Activated CD4-positive, alpha-beta T cell treated with anti-CD3 and anti-CD28 coated beads for 24 hours (primary cell): ENCODE measurements at regions not wholly inside any gene's neighbourhood (a gene's known extent, or its start where the extent isn't known, plus 50 kb on each side); places are given as distances from the start of the nearest gene placed in this dataset.
"Not testable (repeated sequence)": the region's sequence is repeated elsewhere in the genome, so short reads cannot be mapped to it uniquely, and the experiment has no call there.

Experiments used
- DNase-seq, 2 donors: peaks; one replicate each; pipeline ENCODE4 v3.0.0-alpha.2; 2020; ENCODE audit warnings: low read depth in 2 of 2

DNA sequence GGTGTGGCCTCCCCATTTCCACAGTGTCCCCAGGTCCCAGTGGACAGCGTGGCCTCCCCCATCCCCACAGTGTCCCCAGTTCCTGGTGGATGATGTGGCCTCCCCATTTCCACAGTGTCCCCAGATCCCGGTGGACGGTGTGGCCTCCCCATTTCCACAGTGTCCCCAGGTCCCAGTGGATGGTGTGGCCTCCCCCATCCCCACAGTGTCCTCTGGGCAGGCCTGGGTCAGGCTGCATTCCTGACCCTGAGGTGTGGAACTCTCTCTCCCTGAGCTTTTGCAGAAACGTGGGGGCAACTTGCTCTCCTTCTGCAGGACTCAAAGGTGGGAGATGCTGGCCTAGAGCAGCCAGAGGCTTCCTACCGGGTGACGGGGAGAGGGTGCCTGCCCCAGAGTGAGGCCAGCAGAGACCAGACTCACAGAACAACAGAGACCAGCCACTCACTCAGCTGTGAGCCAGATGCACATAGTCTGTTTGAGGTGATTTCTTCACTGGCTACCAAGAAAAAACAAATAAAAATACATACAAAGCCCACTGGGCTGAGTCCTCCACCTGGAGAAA lies 85.8 kb upstream of the FGF3 start:
- DNase-seq = no peak

DNA sequence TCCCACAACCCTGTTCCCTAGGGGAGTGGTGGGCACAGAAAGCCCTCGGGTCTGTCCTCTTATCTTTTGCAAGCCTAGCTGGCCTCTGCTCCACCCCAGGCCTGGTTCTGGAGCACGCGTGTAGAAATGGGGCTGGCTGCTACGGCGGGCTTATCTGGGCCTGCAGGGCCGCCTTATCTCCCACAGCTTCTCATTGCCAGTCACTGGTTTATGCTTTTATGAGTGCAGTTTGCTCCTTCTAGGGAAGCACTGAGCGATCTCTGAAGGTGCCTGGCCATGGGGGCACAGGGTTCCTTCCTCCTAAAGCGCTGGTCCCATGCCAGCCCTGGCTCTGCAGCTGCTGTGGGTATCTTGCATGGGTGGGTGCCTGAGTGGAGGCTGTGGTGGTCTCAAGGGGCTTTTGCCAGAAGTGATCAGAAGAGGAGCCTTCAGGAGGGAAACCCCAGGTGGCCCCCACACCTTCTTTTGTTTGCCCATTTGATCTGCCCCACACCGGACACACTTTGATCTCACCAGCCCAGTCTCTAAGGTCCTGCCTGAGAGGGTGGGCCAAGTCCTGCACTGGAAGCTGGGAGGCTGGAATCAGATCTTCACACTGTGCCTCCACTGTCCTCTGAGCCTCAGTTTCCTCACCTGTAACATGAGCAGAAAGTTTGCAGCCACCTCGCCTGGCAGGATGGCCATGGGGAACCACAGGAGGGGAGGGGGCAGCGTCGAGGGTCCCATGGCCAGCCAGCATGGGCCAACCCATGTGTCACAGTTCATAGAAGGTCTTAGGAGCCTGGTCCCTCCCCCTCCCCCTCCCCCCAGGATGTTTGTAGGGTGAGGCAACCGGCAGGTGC lies 86.6 kb upstream of the FGF3 start:
- DNase-seq = no peak

DNA sequence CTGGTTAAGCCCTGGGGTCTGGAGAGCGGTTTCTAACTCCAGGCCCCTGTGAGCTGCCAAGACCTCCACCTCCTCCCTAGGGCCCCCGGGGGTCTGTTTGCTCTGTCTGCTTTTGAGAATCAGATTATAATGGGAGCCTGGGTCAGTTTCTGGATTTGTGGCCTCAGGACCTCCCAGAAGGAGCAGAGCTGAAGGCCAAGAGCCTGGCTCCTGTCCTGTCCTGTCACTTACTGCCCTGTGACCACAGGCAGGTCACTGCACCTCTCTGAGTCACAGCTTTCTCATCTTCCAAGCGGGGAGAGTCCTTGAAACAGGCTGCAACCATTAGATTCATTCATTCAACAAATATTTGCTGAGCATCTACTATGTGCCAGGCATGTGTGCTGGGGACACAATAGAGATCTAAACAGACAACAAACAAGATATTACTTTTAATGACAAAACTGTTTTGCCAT lies 87.3 kb upstream of the FGF3 start:
- no peak for DNase-seq

DNA sequence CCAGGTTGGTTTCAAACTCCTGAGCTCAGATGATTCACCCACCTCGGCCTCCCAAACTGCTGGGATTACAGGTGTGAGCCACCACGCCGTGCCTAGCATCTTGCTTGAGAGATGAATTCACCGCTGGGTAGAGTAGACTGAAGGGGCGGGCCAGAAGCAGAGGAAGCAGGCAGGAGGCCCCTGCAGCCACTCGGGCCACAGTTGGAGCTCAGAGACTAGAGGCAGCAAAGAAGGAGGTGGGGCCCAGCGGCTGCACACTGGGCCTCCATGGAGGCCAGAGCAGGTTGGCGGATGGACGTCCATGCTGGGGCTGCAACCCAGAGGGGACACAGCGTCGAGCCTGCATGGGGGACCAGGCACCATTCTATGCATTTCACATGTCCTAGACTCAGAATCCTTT lies 88.4 kb upstream of the FGF3 start:
- DNase-seq = no peak

DNA sequence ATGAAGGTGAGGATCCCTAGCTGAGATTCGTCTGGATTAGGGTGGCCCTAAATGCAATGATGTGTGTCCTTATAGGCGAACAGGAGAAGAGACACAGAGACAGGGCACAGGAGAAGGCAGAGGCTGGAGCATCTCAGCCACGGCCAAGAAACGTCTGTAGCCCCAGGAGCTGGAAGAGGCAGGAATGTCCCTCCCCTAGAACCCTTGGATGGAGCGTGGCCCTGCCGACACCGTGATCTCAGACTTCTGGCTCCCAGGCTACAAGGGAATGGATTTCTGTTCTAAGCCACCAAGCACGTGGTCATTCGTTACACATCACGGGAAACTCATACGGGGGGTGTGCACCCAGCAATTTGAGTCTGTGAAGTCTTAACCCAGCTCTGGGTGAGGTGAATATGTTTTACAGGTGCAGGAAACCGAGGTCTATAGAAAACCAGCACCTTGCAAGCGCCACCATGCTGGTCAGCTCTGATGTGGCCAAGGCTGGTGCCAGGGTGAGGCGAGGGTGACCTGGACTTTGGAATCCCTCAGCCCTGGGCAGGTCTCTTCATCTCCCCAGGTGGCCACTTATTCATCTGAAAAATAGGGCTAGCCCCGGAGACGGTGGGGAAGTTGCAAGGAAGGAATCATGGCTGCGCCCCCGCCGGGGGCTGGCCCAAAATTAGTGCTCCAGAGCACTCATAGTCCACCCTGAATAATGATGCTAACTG lies 89.5 kb upstream of the FGF3 start:
- DNase-seq = no peak

DNA sequence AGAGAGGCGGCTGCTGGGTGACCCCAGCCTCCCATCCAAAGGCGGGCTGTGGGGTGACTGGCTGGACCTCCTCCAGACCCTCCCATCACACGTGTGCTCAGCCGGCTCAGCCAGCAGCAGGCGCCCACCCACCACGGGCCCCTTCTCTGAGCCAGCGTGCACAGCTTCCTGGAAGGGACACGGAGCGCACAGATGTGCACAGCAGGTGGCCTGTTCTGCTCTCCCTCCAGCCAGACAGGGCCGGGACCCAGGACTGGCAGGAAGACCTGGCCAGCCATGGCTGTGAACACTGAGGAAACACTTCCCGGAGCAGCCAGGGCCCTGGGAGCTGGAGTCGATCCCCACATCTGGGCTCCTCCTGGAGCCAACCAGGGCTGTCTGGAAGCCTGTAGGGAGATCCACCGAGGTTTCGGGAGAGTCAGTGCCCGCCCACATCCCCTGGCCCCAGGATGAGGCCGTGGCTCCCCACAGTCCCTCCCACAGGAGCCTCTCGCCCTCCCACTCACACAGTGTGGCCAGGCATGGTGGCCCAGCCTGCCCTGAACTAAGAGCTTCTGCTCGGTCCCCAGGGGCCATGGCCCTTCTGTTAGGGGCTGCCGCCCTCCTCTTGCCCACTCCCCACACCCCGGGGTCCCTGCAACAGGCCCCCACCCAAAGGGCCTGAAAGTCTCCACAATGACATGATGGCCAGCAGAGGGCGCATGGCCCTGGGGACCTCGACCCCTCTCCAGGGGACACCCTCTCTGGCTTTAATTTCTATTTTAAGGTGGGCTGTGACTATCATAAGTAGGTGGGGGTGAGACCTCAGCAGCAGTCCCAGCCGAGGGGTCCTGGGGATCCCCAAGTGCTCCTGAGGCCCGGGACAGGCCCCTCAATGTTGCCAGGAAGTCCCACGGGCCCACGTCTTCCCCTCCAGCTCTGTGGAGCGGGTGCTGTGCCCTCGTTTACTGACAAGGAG lies 90.6 kb upstream of the FGF3 start:
- DNase-seq = no peak

DNA sequence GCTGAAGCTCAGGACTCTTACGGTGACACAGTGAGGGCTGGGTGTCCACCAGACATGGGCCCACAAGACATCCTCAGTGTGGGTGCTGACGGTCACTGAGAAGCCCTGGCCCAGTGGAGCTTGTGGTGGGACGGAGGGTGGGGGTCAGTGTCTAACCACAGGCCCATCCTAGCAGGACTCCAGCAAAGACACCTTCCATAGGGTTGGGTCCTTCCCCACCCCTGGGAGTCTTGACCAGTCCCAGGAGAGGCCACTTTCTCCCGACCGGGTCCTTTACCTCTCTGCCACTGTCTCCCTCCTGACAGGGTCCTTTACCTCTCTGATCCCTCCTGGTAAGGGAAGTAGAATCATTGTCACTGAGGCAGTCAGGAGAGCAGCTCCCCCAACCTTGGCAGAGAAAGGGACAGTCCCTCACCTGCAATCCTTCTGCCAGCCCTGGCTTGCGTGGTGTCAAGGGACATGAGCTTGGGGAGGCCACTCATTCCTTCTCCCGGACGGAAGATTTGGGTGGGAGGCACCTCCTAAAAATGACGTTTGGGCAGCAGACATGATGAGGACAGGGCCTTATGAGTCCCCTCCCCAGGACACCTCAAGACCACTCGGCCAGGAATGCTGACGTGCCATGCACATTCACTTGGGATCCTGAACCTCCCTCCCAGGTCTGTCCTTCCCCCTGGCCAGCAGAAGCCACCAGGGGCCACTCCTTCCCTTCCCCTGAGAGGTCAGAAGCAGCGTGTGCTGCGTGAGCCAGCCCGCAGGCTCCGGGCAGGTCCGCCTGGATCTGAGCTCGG lies 91.5 kb upstream of the FGF3 start:
- no peak for DNase-seq

DNA sequence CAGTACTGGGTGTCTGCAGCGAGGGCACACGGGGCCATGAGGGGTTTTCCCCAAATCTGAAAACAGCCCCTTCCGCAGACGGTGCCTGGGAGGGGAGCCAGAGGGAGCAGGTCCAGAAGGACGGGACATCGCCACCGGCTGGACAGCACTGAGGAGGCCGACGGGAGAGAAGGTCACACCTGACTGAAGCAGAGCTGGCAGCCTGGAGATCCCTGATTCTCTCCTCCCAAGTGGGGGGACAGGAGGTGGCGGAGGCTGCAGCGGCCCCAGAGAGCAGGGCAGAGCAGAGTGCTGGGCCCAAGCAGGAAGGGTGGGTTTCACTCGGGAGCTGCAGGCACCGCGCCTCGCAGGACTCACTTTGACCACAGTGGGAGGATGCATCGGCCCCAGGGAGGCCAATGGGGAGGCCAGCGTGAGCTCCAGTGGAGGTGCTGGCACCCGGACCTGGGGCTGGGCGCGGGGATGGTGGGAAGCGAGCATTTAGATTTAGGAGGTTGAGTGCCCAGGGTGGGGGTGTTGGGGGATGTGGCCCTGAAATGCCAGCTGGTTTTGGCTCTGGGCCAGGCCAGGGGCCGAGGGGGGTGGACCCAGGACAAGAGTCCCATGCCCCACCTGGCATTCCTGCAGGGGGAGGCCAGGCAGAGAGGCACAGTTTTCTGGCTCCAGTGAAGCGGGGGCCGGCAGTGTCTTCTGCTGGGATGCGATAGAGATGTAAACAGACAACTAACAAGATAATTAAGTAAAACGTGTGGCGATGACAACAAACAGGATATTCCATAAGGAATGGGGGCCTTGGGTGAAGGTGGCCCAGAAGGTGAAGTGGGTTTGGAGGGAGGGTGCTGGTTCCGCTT lies 92.3 kb upstream of the FGF3 start:
- no peak for DNase-seq

DNA sequence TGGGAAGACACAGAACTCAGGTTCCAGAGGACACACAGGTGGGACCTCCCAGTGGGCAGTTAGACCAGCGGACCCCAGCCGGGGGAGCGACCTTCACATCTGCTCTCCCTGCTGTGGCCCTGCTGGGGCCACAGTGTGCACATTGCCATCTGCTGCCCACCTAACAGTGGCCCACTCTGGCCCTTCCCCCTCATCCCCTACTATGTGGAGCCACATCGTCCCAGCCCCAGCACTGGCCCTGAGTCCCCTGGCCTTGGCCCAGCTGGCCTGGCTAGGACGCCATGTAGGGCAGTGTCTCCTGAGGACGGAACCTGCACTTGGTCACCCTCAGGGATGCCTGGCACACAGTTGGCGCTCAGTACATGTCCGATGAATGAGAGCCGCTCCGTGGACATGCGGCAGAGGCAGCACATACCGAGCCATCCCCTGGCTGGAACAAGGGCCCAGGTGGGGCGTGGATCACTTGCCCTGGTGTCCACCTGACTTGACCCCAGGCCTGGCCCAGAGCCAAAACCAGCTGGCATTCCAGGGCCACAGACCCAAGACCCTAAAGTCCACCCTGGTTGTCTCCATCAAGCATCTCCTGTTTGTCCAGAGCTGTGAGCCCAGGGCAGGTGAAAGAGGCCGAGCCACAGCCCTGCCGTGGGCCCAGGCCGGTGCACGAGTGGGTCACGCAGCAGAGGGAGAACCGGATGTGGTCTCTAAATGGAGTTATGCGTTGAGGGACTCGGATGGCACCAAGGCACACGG lies 93.1 kb upstream of the FGF3 start:
- no peak for DNase-seq

DNA sequence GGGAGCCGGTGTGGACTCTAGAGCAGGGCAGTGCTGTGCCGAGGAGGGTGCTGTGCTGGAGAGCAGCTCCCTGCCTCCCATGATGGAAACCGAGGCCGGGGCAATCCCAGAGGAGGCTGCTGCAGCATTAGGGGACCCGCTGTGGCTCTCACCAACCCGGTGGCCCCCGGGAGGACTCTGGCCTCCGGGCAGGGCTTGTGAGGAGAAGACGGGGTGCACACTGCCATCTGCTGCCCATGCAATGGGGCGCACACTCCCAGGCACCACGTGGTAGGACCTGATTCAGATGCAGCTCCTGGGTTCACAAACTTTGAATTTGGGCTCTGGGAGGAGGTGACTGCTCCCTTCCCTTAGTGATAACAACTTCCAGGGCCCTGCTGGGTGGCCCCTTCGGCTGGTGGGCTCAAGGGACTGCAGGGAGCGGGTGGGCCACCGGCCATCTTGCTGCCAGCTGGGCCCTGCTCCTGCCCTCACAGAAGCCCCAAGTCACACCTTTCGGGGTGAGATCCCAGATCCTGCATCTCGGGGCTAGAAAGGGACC lies 93.8 kb upstream of the FGF3 start:
- no peak for DNase-seq

DNA sequence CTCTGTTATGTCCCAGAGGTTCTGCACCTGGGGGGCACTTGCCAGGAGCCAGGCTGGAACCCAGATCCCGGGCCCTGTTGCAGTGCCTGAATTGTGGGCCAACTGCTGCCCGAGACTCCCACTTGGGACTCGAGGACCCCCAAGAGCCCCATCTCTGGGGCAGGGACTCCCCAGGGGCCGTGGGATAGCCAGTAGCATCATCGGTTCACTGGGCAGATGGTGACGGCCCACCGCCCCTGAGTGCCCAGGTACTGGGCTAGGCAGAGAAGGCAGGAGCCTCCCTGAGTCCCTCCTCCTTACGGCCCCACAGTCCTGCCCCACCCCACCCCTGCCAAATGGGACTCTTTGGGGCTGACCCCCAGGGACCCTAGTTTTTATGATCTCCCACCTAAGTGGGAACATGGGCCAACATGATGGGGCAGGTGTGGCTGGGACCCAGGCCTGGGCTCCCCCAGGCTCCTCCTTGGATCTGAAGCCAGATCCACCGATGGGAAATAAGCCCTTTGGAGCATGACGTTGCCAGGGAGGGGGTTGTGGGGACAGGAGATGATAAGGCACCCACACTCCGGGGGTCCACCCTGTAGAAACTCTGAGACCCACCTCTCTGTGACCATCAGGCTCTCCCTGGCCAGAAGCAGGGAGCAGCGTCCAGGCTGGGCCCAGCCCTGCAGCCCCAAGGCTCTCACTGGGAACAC lies 94.5 kb upstream of the FGF3 start:
- no peak for DNase-seq

DNA sequence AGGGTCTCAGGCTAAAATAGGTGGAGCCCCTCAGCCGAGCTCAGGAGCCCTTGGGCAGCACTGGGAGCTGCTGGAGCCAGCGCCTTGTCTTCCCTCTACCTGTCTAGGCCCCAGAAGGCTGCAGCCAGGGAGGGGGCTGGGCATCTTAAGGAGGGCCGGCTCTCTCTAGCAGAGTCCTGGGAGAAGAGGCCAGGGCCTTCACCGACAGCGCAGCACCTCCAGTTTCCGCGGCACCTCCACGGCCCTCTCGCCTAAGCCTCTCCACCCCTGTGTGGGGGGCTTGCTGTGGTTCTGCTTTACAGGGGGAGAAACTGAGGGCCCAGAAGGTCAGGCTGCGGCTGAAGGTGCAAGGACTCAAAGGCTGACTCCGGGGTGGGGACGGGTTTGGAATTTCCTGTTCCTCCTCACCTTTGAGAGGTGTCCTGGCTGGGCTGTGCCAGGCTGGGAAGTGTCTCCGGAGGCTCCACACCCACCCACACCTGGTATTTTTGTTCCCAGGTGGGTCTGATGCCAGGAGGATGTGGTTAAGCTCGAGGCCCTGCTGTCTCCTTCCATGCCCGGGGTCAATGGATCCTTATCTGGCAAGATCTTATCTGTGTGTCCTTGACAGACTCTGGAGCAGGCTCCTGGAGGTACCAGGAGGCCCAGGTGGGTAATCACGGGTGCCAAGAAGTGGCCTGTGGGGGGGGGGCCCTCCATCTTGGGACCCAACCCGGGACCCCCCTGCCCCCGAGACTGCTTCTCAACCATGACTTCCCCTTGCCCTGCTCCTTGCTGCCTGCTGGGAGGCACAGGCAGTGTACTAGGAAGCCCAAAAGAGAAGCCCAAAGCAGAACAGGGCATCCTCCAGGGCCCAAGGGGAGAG lies 95.3 kb upstream of the FGF3 start:
- DNase-seq = no peak

DNA sequence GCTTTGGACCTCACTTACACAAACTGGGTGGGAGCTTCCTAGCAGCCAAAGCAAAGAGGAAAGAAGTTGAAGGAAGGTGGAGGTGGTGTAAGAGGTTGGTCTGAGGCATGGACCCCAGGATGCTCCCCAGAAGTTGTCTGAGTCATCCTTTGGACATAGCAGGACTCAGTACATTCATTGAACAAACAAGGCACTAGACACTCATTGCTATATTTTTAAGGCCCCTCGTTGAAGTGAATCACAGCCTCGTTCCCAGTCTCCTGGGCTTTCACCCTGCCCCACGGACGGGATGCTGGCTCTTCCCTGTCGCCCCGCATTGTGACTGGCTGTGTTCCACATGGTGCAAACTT lies 95.9 kb upstream of the FGF3 start:
- no peak for DNase-seq

DNA sequence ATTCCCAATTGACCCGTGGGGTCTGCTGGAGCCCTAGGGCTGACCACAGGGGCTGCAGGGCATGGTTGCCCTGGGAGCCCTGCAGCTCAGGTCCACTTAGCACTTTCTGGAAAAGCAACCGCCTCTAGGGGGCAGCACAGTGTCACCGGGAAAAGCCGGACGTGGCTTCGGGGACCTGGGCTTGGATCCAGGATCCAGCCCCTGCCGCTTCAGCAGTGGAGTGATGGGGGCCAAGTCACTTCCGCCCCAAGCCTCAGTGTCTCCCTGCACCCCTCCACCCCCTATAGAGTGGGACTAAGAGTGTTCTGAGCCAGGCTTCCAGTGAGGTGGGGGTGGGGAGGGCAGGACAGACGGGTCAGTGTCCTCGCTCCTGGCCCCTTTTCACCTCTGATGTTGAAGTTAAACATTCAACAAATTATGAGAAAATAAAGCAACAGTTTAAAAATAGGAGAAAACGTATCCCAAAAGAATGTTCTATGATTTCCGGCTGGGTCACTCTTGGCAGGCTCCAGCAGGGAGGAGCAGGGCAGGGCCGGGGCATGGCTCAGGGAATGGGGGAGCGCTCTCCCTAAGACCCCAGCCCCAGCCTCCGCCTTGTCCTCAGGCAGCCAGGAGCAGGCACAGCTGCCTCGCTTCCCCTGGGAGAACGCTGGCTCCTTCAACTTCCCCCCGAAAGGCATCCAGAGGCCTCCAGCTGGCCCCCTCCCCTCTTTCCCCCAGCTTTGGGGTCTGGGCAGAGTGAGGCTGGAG lies 96.5 kb upstream of the FGF3 start:
- peak; percentile 37 to 56 for DNase-seq

DNA sequence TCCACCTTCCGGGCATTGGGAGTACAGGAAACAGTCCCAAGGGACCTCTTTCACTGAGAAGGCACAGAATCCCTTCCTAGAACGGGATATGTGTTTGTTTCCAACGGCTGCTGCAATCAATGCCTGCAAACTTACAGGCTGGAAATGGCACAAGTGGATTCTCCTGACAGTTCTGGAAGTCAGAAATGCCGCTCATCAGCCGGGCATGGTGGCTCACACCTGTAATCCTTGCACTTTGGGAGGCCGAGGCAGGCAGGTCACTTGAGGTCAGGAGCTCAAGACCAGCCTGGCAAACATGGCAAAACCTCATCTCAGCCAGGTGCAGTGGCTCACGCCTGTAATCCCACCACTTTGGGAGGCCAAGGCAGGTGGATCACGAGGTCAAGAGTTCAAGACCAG lies 97.0 kb upstream of the FGF3 start:
- DNase-seq = not testable (repeated sequence)

DNA sequence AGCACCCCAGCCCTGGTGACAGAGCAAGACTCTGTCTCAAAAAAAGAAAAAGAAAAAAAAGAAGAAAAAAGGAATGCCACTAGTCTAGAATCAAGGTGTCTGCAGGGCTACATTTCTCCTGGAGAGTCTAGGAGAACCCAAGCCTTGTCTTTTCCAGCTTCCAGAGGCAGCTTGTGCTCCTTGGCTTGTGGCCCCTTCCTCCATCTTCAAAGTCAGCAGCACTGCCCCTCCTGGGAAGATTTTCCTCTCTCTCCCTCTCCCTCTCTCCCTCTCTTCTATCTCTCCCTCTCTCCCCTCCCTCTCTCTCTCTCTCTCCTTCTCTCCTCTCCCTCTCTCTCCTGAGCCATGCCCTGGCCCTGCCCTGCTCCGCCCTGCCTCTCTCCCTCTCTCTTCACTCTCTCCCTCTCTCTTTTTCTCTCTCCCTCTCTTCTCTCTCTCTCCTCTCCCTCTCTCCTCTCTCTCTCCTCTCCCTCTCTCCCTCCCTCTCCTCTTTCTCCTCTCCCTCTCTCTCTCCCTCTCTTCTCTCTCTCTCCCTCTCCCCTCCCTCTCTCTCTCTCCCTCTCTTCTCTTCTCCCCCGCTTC lies 97.7 kb upstream of the FGF3 start:
- no peak for DNase-seq
